ENCODE measurements at regions not wholly inside any gene's neighbourhood (a gene's known extent, or its start where the extent isn't known, plus 50 kb on each side); places are given as distances from the start of the nearest gene placed in this dataset.

GRCh38 chr2:8537562-8538155, 144.2 kb upstream of the ID2 start:
- TF ChIP-seq POLR2A (IDR thresholded peaks at IDR 0.05) (no peak), EP300 (IDR thresholded peaks at IDR 0.05) (no peak), CTCF (IDR thresholded peaks at IDR 0.05) (no peak)
